ENCODE measurements at regions not wholly inside any gene's neighbourhood (a gene's known extent, or its start where the extent isn't known, plus 50 kb on each side); places are given as distances from the start of the nearest gene placed in this dataset.

GRCh38 chr12:73719223-73719622 lies 818.4 kb upstream of the ATXN7L3B start:
- TF ChIP-seq CTCF (IDR thresholded peaks at IDR 0.05) (no peak), ZFX (IDR thresholded peaks at IDR 0.05; ENCODE audit: borderline replicate concordance) (no peak)
